ENCODE measurements at regions not wholly inside any gene's neighbourhood (a gene's known extent, or its start where the extent isn't known, plus 50 kb on each side); places are given as distances from the start of the nearest gene placed in this dataset.

DNA sequence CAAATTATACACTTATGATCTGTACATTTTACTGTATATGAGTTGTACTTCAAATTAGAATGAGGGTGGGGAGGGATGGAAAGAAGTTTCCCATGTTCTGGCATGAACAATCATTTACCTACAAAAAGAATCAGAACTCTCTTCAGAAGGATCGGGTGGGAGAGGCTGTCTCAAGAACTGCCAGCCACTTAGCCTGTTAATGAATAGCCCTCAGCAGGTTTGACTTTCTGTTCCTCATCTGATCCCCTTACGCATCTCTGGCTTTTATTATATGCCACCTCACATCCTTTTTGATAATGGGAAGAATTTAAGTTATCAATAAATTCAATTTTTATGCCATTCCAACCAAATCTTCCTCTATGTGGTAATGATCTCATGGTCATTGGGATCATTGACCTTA, 168.3 kb upstream of the TGFBR2 start:
- TF ChIP-seq, protein P1, sequence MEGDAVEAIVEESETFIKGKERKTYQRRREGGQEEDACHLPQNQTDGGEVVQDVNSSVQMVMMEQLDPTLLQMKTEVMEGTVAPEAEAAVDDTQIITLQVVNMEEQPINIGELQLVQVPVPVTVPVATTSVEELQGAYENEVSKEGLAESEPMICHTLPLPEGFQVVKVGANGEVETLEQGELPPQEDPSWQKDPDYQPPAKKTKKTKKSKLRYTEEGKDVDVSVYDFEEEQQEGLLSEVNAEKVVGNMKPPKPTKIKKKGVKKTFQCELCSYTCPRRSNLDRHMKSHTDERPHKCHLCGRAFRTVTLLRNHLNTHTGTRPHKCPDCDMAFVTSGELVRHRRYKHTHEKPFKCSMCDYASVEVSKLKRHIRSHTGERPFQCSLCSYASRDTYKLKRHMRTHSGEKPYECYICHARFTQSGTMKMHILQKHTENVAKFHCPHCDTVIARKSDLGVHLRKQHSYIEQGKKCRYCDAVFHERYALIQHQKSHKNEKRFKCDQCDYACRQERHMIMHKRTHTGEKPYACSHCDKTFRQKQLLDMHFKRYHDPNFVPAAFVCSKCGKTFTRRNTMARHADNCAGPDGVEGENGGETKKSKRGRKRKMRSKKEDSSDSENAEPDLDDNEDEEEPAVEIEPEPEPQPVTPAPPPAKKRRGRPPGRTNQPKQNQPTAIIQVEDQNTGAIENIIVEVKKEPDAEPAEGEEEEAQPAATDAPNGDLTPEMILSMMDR (conservative IDR thresholded peaks at IDR 0.05): no peak
- no peak for TF ChIP-seq ZFX (IDR thresholded peaks at IDR 0.05)
